ENCODE measurements at regions not wholly inside any gene's neighbourhood (a gene's known extent, or its start where the extent isn't known, plus 50 kb on each side); places are given as distances from the start of the nearest gene placed in this dataset.

DNA sequence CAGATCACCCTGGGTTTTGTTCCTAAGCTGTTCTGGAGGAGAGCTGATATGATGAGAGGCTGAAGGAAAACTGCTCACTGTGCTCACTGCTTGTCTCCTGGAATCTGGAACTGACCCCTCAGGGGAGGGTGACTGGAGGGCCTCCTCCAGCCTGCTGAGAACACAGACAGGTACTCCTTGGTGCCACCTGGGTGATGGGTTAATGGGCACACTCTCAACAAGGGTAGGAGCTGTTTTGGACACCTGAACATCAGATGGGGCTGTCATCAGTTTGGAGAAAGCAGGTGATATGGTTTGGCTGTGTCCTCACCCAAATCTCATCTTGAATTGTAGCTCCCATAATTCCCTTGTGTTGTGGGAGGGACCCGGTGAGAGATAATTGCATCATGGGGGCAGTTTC is 58.1 kb upstream of the SORCS3 start:
- TF ChIP-seq CTCF (IDR thresholded peaks at IDR 0.05 in 2 of 3, conservative IDR thresholded peaks at IDR 0.05 in 1 of 3; ENCODE audit: borderline replicate concordance in 1 of 3, insufficient read depth in 1 of 3, low read depth in 2 of 3, low read length in 2 of 3) (no peak), POLR2A (IDR thresholded peaks at IDR 0.05; ENCODE audit: borderline replicate concordance, extremely low read depth, insufficient read depth, insufficient read length) (no peak), SP1 (IDR thresholded peaks at IDR 0.05; ENCODE audit: low read depth) (no peak), YY1 (IDR thresholded peaks at IDR 0.05; ENCODE audit: extremely low read depth, insufficient replicate concordance, low read depth, low read length) (no peak), EZH2 (IDR thresholded peaks at IDR 0.05) (no peak), JUND (IDR thresholded peaks at IDR 0.05) (no peak), EGR1 (IDR thresholded peaks at IDR 0.05; ENCODE audit: low read depth) (no peak), POLR2AphosphoS5 (IDR thresholded peaks at IDR 0.05; ENCODE audit: low read depth, low read length) (no peak)
